Ovary (tissue), 3 donors: ENCODE measurements at regions not wholly inside any gene's neighbourhood (a gene's known extent, or its start where the extent isn't known, plus 50 kb on each side); places are given as distances from the start of the nearest gene placed in this dataset.
"Not testable (repeated sequence)": the region's sequence is repeated elsewhere in the genome, so short reads cannot be mapped to it uniquely, and the experiment has no call there.

ENCODE experiments used
- EP300 ChIP-seq: sonication (generic); formaldehyde crosslinking; IDR thresholded peaks from one replicate; pipeline ENCODE4 v1.6.1; 2017; ENCODE audit warnings: antibody characterized with exemption
- POLR2A ChIP-seq: fragments of 450-650 bp; IDR thresholded peaks from one replicate; pipeline ENCODE4 v1.6.1; 2017; ENCODE audit warnings: antibody characterized with exemption, mild to moderate bottlenecking, moderate library complexity
- TF ChIP-seq, protein P1 (sequence below), 3 donors: fragments of 450-650 bp in 2 of 3; fragments of 200-600 bp in 1 of 3; IDR thresholded peaks; one replicate each; pipeline versions ENCODE4 v1.5.1 to v1.8.0; 2016 to 2022; ENCODE audit warnings: antibody characterized with exemption in 3 of 3, mild to moderate bottlenecking in 1 of 3
- donor health status: DM: no; HTN: no; CAD: no.

GRCh38 chr4:4032364-4032763 is 194.4 kb downstream of the OTOP1 start:
- TF ChIP-seq, protein P1, sequence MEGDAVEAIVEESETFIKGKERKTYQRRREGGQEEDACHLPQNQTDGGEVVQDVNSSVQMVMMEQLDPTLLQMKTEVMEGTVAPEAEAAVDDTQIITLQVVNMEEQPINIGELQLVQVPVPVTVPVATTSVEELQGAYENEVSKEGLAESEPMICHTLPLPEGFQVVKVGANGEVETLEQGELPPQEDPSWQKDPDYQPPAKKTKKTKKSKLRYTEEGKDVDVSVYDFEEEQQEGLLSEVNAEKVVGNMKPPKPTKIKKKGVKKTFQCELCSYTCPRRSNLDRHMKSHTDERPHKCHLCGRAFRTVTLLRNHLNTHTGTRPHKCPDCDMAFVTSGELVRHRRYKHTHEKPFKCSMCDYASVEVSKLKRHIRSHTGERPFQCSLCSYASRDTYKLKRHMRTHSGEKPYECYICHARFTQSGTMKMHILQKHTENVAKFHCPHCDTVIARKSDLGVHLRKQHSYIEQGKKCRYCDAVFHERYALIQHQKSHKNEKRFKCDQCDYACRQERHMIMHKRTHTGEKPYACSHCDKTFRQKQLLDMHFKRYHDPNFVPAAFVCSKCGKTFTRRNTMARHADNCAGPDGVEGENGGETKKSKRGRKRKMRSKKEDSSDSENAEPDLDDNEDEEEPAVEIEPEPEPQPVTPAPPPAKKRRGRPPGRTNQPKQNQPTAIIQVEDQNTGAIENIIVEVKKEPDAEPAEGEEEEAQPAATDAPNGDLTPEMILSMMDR (IDR thresholded peaks at IDR 0.05), result not testable (repeated sequence)
- not testable (repeated sequence) for TF ChIP-seq POLR2A, EP300
